NCI-H510A (cell line): ENCODE measurements at regions not wholly inside any gene's neighbourhood (a gene's known extent, or its start where the extent isn't known, plus 50 kb on each side); places are given as distances from the start of the nearest gene placed in this dataset.

ENCODE experiments used
- DNase-seq: peaks from one replicate; lab custom pipeline; 2025; lab: John Stamatoyannopoulos, UW

DNA sequence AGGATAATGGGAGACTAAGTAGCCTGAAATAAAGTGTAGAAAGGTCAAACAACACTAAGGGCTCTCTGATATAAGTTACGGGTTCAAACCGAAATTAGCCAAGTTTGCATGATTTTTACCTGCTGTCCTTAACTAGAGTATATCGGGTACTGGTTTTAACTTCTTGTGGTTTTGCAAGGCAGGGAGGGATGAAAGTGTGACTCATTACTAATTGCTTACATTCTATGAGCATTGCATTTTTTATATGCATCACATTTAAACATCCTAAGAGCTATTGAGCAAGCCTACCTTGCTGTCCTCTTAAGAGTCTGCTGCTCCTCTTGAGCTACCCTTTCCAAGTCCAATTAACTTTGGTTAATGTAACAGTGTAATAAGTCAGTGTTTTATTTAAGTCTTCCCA, 415.4 kb downstream of the SLITRK5 start:
- DNase-seq, result no peak

- no peak for DNase-seq
Observed at GRCh38 chr13:88097541-88097940, 426.4 kb downstream of the SLITRK5 start.

- no peak for DNase-seq
Observed at GRCh38 chr13:88103824-88104223, 432.7 kb downstream of the SLITRK5 start.

DNA sequence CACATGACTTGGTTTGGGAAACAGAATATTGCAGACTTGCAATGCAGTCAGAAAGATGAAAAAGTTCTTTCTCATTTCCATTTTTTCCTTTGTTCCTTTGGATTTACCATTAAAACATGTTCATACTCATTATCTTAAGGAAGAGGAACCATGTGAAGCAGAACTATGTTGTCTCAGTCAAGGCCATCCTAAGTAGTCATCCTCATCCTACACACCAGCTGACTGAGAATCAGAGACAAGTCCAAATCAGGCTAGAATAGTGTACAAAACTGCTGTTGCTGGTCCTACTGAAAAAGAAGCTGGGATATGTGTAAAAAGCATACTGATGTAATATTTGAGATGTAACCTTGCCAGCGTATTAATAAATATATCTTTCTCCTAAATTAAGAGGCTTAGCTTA, 433.4 kb downstream of the SLITRK5 start:
- no peak for DNase-seq

DNA sequence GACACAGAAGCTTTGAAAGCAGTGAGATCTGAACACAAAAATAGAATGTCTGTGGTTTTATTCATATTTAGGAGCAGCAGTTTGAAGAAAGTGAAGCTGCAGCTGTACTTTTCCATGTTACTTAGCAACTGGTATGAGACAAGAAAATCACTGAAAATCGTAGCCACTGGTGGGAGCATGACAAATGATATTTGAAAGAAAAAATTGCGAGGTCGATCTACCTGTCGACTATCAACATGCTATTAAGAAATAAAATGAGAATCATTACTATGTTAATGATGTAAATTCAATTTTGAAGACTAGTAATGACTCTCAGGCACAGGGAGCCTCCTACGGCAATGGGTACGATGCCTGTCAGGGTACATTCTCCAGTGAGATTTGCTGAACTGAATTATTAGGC, 436.4 kb downstream of the SLITRK5 start:
- no peak for DNase-seq

GRCh38 chr13:88112526-88112925, 441.4 kb downstream of the SLITRK5 start:
- no peak for DNase-seq

DNA sequence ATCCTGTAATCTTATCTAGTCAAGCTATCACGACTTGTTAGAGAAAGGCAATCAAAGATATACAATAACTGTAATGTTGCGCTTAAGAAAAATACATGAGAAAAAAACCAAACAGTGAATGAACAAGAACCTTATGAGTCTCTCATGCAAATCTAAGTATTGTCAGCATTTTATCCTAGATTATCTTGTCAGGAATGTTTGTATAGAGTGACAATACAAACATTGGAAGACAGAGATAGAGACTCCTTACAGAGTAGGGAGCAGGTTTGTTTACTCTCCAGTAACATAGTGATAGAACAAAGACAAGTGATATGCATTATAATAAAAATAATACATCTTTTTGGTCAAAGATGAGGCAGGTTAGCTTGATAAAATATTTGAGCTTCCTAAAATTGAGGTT, 444.8 kb downstream of the SLITRK5 start:
- no peak for DNase-seq

GRCh38 chr13:88118952-88119351, 447.8 kb downstream of the SLITRK5 start:
- no peak for DNase-seq

DNA sequence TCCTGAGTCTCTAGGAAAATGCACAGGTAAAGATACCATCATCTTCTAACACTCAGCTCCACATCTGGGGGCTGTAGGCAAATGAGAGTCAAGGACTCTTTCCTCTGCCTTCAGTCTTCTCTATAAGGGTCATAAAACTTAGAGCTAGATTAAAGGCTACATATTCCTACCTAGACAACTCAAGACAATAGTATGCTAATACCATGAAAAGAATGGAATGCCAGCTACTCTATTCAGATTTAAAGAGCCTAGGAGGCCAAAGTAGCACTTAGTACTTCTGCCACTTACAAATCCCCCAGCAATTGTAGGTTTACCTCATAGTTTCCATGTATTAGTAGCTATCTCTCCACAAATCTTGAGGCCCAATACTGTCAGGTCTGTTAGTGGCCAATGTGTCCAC, 453.0 kb downstream of the SLITRK5 start:
- no peak for DNase-seq

DNA sequence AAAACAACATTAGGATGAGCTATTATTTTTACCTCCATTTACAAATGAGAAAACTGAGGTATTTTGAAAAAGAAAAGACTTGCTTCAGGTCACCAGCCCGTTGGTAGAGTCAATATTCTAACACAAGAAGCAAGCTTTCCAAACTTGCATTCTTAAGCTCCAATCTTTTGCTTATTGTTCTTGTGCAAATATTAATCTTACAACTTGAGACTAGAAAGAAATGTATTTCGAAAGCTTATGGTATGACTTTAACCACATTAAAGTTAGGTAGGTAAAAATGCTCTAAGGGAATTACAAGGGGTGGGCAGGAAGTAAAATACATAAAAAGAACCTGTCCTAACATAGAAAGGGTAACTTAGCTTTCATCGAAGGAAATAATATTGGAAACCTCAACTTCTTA, 453.9 kb downstream of the SLITRK5 start:
- DNase-seq, result no peak

DNA sequence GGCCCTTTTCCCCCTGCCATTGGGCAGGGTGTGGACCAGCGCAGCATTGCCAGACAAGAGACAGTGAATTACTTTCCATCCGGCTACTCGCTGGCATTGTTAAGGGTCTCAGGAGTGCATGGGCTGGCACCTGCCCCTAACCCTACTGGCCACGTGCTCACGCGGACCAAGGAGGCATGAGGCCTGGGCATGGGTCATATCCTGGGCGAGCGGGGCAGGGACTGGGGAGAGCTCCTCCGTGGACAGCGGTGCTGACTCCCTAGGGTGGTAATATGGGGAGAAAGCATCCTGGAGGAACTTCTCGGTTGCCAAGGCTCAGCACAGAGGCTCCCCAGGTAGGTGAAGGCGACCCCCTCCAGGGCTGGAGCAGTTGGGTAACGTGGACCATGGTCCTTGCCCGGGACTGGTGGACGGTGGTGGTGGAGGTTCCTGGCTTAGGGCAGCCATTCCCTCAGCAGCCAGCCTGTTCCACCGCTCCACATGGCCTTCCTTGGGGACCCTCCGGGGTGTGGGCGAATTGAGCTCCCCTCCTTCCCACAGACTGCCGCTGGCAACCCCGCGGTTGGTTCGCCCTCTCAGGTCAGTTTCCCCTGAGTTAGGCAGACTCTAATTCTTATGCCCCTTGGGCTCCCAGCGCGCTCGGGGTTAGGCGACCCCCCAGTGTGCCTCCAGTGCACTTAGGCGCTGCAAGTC, 465.1 kb downstream of the SLITRK5 start:
- DNase-seq, result no peak

- DNase-seq, result no peak
Observed at GRCh38 chr13:88142653-88143052, 471.5 kb downstream of the SLITRK5 start.

DNA sequence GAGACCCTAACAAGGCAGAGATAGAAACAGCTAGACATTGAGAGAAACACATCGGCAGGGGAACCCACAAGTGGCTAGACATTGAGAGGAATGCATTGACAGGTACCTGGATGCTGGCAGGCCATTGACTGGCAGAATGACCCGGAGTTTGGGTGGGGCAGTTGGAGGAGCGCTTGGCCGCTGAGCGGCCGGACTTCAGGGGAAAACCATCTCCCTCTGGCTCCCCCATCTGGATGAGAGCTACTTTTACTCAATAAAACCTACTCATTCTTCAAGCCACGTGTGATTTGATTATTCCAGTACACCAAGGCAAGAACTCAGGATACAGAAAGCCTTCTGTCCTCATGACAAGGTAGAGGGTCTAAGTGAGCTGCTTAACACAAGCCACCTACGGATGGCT, 473.4 kb downstream of the SLITRK5 start:
- no peak for DNase-seq

- DNase-seq, result no peak
Observed at GRCh38 chr13:88153353-88153752, 482.2 kb downstream of the SLITRK5 start.

GRCh38 chr13:88154001-88154400, 482.8 kb downstream of the SLITRK5 start:
- no peak for DNase-seq

GRCh38 chr13:88162076-88162702, 491.0 kb downstream of the SLITRK5 start:
- DNase-seq, result no peak

- DNase-seq, result no peak
Observed at GRCh38 chr13:88176231-88176630, 505.1 kb downstream of the SLITRK5 start.

DNA sequence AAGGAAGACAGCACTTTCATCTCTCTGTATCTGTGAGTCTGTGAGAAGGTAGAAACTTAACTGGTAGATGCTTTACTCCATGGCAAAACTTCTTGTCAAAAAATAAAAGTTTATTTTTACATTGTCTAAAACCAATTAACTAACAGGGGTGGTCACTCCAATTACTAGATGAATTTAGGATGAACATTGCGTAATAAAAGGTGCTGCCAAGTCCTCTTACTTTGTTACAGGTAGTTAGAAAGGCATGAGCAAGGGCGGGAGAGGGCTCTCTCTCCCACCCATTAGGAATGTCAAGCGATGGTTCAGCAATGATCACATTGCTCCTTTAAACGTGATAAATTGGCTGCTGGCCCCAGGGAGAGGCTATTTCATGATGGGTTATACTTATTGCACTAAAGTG, 512.3 kb downstream of the SLITRK5 start:
- no peak for DNase-seq

DNA sequence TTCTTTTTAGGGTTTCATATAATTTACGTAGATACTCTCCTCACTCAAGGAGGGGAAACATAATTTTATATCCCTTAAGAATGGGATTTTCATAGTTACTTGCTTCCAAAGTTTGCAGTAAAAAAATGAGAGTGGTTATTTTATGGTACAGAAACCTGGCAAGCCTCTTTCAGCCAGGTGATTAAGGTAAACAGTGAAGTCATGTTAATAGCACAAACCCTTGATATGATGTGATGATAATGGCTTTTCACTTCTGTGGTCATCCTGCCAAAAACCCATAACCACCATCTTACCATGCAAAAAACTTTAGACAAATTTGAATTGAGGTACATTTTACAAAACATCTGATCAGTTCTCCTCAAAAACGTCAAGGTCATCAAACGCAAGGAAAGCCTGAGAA, 517.8 kb downstream of the SLITRK5 start:
- no peak for DNase-seq

- DNase-seq, result no peak
Observed at GRCh38 chr13:88189728-88190127, 518.6 kb downstream of the SLITRK5 start.

DNA sequence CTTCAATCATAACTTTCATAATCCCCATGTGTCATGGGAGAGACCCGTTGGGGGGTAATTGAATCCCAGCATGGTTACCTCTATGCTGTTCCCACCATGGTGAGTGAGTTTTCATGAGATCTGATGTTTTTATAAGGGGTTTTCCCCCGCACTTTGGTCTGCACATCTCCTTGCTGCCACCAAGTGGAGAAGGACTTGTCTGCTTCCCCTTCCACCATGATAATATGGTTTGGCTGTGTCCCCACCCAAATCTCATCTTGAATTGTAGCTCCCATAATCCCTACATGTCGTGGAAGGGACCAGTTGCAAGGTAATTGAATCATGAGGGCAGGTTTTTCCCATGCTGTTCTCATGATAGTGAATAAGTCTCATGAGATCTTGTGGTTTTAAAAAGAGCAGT, 524.9 kb downstream of the SLITRK5 start:
- no peak for DNase-seq

DNA sequence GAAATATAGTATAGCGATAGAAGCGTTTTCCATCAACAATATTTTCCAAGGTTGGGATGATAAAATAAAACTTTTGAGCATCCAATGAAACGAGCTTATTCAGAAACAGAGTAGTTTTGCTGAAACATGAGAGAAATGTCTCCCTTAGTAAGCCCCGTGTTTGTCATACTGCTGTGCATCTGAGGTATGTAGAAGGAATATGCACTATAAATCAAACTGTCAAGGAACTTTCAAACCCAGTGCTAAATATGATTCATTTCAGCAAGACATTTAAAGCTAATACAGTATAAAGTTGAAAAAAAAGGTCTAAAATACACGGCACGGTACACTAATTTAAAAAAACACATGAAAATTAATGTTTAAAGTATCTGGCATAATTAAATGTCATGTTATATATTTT, 546.2 kb downstream of the SLITRK5 start:
- no peak for DNase-seq

DNA sequence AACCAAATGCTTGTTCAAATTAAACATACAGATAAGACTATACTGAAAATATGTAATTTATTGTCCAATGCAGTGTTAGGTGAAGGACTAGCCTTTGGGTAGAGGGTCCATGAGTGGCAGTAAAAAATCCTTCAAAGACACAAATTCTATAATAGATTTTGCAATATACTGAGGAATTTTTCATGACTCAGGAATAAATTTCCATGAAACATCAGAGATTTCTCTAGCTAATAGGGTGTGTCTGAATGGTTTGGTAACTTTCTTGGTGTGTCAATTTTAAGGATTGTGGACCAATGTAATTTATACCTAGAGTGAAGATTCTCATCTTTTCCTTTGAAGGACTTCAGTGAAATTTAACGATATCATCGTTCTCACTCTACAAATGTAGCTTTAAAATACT, 546.7 kb downstream of the SLITRK5 start:
- no peak for DNase-seq

- no peak for DNase-seq
Observed at GRCh38 chr13:88223958-88224357, 552.8 kb downstream of the SLITRK5 start.
